ENCODE measurements at regions not wholly inside any gene's neighbourhood (a gene's known extent, or its start where the extent isn't known, plus 50 kb on each side); places are given as distances from the start of the nearest gene placed in this dataset.

DNA sequence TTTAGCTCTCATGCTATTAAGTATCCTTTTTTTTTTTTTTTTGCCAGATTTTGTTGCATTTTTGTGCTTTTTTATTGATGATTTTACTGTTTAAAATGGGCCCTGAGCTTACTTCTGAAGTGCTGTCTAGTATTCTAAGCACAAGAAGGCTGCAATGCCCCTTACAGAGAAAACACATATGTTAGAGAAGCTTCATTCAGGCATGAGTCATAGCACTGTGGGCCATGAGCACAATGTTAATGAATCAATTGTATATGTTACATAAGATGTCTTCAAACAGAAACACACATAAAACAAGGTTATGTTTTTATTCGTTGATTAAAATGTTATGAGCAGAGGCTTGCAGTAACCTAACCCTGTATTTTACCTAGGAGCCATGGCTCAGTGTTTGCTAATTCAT lies 117.8 kb upstream of the C11orf87 start:
- DNase-seq (ENCODE audit: unreplicated experiment) = peak; percentile 46
- no peaks in the 10 kb centered on the region for H3K9me3 Mint-ChIP-seq (ENCODE audit: unreplicated experiment)
- BruUV-seq (replicated peaks) = no TSS peak
- ChIA-PET POLR2A (interaction anchor here (0.5 to 0.7 kb wide), 2 partner anchors 296 to 787 kb away, joined by 3 to 4 read pairs; no protein-coding TSS in a partner anchor), CTCF (interaction anchor here (0.7 kb wide), 1 partner anchor 617 kb away, joined by 4 read pairs; no protein-coding TSS in a partner anchor)
- peaks cover 10% of the 10 kb centered on the region for H3K4me1 Mint-ChIP-seq (ENCODE audit: insufficient read depth, unreplicated experiment)
- H3K4me3 Mint-ChIP-seq (ENCODE audit: unreplicated experiment) = no peak overlapping the region
- no peaks in the 10 kb centered on the region for H3K36me3 Mint-ChIP-seq (ENCODE audit: insufficient read depth, unreplicated experiment)
- TF ChIP-seq, protein P1, sequence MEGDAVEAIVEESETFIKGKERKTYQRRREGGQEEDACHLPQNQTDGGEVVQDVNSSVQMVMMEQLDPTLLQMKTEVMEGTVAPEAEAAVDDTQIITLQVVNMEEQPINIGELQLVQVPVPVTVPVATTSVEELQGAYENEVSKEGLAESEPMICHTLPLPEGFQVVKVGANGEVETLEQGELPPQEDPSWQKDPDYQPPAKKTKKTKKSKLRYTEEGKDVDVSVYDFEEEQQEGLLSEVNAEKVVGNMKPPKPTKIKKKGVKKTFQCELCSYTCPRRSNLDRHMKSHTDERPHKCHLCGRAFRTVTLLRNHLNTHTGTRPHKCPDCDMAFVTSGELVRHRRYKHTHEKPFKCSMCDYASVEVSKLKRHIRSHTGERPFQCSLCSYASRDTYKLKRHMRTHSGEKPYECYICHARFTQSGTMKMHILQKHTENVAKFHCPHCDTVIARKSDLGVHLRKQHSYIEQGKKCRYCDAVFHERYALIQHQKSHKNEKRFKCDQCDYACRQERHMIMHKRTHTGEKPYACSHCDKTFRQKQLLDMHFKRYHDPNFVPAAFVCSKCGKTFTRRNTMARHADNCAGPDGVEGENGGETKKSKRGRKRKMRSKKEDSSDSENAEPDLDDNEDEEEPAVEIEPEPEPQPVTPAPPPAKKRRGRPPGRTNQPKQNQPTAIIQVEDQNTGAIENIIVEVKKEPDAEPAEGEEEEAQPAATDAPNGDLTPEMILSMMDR (IDR thresholded peaks at IDR 0.05; ENCODE audit: unreplicated experiment) = no peak
- intact Hi-C loops (cut with micrococcal nuclease) = no loop called here
- H3K27me3 Mint-ChIP-seq (ENCODE audit: insufficient read depth, unreplicated experiment) = no peaks in the 10 kb centered on the region
- H3K27ac Mint-ChIP-seq (ENCODE audit: low read depth, unreplicated experiment) = no peak overlapping the region

DNA sequence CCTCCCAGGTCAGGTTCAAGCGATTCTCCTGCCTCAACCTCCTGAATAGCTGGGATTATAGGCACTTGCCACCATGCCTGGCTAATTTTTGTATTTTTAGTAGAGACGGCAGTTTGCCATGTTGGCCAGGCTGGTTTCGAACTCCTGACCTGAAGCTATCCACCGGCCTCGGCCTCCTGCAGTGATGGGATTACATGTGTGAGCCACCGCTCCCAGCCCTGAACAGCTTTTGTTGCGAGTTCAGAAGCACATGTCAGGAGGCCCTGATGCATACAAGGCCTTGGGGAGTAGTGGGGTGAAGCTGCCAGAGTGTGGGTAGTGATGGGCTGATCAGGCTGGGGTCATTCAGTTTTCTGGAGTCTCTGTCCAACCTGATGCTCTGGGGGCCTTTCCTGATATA lies 117.0 kb upstream of the C11orf87 start:
- CTCF ChIA-PET = interaction anchor here (0.6 to 0.7 kb wide), 2 partner anchors 28 to 1807 kb away, joined by 3 read pairs; no protein-coding TSS in a partner anchor
- BruUV-seq (replicated peaks) = no TSS peak
- POLR2A ChIA-PET = no interaction called here
- intact Hi-C loops (cut with micrococcal nuclease) = no loop called here
- no peak overlapping the region for H3K27ac Mint-ChIP-seq (ENCODE audit: low read depth, unreplicated experiment)
- TF ChIP-seq, protein P1 (IDR thresholded peaks at IDR 0.05; ENCODE audit: unreplicated experiment) = no peak
- peaks cover 10% of the 10 kb centered on the region for H3K4me1 Mint-ChIP-seq (ENCODE audit: insufficient read depth, unreplicated experiment)
- no peak overlapping the region for H3K4me3 Mint-ChIP-seq (ENCODE audit: unreplicated experiment)
- no peaks in the 10 kb centered on the region for H3K9me3 Mint-ChIP-seq (ENCODE audit: unreplicated experiment)
- no peaks in the 10 kb centered on the region for H3K36me3 Mint-ChIP-seq (ENCODE audit: insufficient read depth, unreplicated experiment)
- no peaks in the 10 kb centered on the region for H3K27me3 Mint-ChIP-seq (ENCODE audit: insufficient read depth, unreplicated experiment)
- no peak for DNase-seq (ENCODE audit: unreplicated experiment)

DNA sequence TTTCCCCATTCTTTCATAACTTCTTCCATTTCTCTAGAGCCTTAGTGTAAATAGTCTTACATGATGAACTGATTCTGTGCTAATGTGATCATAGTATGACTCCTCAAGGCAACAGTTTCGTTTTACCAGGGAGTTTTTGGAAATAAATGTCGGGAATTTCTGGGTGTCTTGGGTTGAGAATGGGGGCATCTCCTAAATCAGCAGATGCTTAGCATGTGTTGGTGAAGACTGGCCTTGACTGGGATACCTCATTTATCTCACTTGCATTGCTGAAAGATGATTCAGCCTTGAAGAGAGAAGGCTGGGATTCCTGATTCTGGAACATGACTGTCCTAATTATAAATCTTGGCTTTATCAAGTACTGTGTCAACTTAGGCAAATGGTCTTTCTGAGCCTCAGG lies 115.7 kb upstream of the C11orf87 start:
- no peaks in the 10 kb centered on the region for H3K27me3 Mint-ChIP-seq (ENCODE audit: insufficient read depth, unreplicated experiment)
- H3K9me3 Mint-ChIP-seq (ENCODE audit: unreplicated experiment) = no peaks in the 10 kb centered on the region
- H3K4me1 Mint-ChIP-seq (ENCODE audit: insufficient read depth, unreplicated experiment) = peaks cover 10% of the 10 kb centered on the region
- ChIA-PET POLR2A (no interaction called here), CTCF (no interaction called here)
- BruUV-seq (replicated peaks) = no TSS peak
- H3K36me3 Mint-ChIP-seq (ENCODE audit: insufficient read depth, unreplicated experiment) = no peaks in the 10 kb centered on the region
- no peak overlapping the region for H3K4me3 Mint-ChIP-seq (ENCODE audit: unreplicated experiment)
- no peak overlapping the region for H3K27ac Mint-ChIP-seq (ENCODE audit: low read depth, unreplicated experiment)
- intact Hi-C loops (cut with micrococcal nuclease) = no loop called here
- TF ChIP-seq, protein P1 (IDR thresholded peaks at IDR 0.05; ENCODE audit: unreplicated experiment) = no peak
- DNase-seq (ENCODE audit: unreplicated experiment) = no peak

DNA sequence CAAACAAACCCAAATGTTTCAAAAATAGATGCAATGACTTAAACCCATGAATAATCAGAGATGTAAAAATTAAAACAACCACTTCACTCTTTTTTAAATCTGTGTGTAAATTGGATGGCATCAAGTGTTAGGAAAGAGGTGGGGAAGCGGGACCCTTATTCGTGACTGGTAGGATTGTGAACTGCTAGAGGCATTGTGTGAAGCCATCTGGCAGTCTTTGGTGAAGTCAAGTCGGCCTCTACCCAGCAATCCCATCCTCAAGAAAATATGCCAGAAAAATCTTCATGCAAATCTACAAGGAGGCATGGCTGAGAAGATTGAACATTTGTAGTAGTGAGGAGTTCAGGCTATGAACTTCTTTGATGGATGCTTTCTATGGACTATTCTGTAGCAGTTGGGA lies 114.6 kb upstream of the C11orf87 start:
- peaks cover 10% of the 10 kb centered on the region for H3K4me1 Mint-ChIP-seq (ENCODE audit: insufficient read depth, unreplicated experiment)
- ChIA-PET CTCF (no interaction called here), POLR2A (interaction anchor here (1.7 kb wide), 1 partner anchor 9 kb away, joined by 5 read pairs; no protein-coding TSS in a partner anchor)
- no peak overlapping the region for H3K4me3 Mint-ChIP-seq (ENCODE audit: unreplicated experiment)
- H3K27ac Mint-ChIP-seq (ENCODE audit: low read depth, unreplicated experiment) = no peak overlapping the region
- no peaks in the 10 kb centered on the region for H3K9me3 Mint-ChIP-seq (ENCODE audit: unreplicated experiment)
- H3K36me3 Mint-ChIP-seq (ENCODE audit: insufficient read depth, unreplicated experiment) = no peaks in the 10 kb centered on the region
- no TSS peak for BruUV-seq (replicated peaks)
- H3K27me3 Mint-ChIP-seq (ENCODE audit: insufficient read depth, unreplicated experiment) = no peaks in the 10 kb centered on the region
- TF ChIP-seq, protein P1 (IDR thresholded peaks at IDR 0.05; ENCODE audit: unreplicated experiment) = no peak
- no peak for DNase-seq (ENCODE audit: unreplicated experiment)
- intact Hi-C loops (cut with micrococcal nuclease) = no loop called here
